Prostate gland (tissue), 2 donors: ENCODE measurements at regions not wholly inside any gene's neighbourhood (a gene's known extent, or its start where the extent isn't known, plus 50 kb on each side); places are given as distances from the start of the nearest gene placed in this dataset.

Experiments
- CTCF ChIP-seq, 4 experiments: fragments of 200-600 bp in 2 of 4; fragments of 450-650 bp in 2 of 4; sonication (generic) in 2 of 4; IDR thresholded peaks; 1 replicate in 3 of 4; 2 replicates in 1 of 4; pipeline ENCODE4 v1.5.1; 2016 to 2019; ENCODE audit warnings: antibody characterized with exemption in 4 of 4, mild to moderate bottlenecking in 2 of 4, moderate library complexity in 2 of 4
- POLR2A ChIP-seq: fragments of 450-650 bp; IDR thresholded peaks from one replicate; pipeline ENCODE4 v1.6.1; 2016; ENCODE audit warnings: antibody characterized with exemption, mild to moderate bottlenecking
- POLR2AphosphoS5 ChIP-seq: sonication (generic); formaldehyde crosslinking; IDR thresholded peaks from one replicate; pipeline ENCODE4 v1.6.1; 2017; ENCODE audit warnings: antibody characterized with exemption

DNA sequence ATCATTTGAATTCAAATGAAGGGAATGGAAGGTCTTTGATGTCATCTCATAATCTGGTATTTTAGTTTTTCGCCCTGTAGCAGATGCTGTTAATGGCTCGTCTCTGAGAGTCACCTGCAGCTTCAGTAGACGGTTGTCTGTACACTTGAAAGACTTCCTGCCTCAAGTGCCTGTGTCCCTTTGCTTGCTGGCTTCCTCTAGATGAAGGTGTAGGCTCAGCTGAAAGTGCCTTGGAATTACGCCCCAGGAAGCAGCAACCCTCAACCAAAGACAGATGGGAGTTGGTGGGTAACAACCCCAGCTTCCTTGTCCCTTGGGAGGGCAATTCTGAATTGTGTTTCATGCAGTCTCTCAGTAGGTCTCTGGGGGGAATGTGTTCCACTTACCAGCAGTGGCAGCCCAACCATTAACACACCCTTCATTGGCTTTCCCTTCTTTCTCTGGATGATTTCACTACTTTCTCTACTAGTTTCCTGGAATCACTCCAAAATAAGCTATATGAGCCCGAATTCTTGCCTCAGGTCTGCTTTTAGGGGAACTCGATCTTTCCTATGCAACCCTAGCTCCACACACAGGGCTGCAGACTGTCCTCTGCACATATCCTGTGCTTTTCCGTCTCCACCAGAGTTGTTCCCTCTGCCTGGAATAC lies 395.6 kb downstream of the DMAC1 start:
- no peak for TF ChIP-seq POLR2A
- TF ChIP-seq CTCF (IDR thresholded peaks at IDR 0.05): no peak
- no peak for TF ChIP-seq POLR2AphosphoS5
